ENCODE measurements at regions not wholly inside any gene's neighbourhood (a gene's known extent, or its start where the extent isn't known, plus 50 kb on each side); places are given as distances from the start of the nearest gene placed in this dataset.

- no peak for DNase-seq
- peaks cover 19% of the 10 kb centered on the region for H3K9me3 ChIP-seq (replicated peaks)
- no peak for TF ChIP-seq CTCF (IDR thresholded peaks at IDR 0.05; ENCODE audit: borderline replicate concordance)
- H3K27me3 ChIP-seq (ENCODE audit: low read depth) = no peaks in the 10 kb centered on the region
- no peak overlapping the region for H3K27ac ChIP-seq (replicated peaks)
- H3K4me1 ChIP-seq = no peaks in the 10 kb centered on the region
- intact Hi-C loops (cut with micrococcal nuclease) = no loop called here
- H3K4me3 ChIP-seq = no peak overlapping the region
- H3K36me3 ChIP-seq = no peaks in the 10 kb centered on the region
Measured at GRCh38 chr1:102084771-102085535, 88.2 kb upstream of the OLFM3 start.

- Histone ChIP-seq H3K27ac (replicated peaks) (no peak overlapping the region), H3K4me1 (no peaks in the 10 kb centered on the region), H3K4me3 (no peak overlapping the region), H3K9me3 (replicated peaks) (peaks cover 19% of the 10 kb centered on the region), H3K36me3 (no peaks in the 10 kb centered on the region), H3K27me3 (ENCODE audit: low read depth) (no peaks in the 10 kb centered on the region)
- intact Hi-C loops (cut with micrococcal nuclease) = no loop called here
- DNase-seq = no peak
- no peak for TF ChIP-seq CTCF (IDR thresholded peaks at IDR 0.05; ENCODE audit: borderline replicate concordance)
Measured at GRCh38 chr1:102083192-102083591, 86.5 kb upstream of the OLFM3 start.

GRCh38 chr1:102074874-102075273, 78.1 kb upstream of the OLFM3 start:
- peaks cover 4% of the 10 kb centered on the region for H3K9me3 ChIP-seq (replicated peaks)
- no peak for TF ChIP-seq CTCF (IDR thresholded peaks at IDR 0.05; ENCODE audit: borderline replicate concordance)
- no peaks in the 10 kb centered on the region for H3K4me1 ChIP-seq
- no peak for DNase-seq
- intact Hi-C loops (cut with micrococcal nuclease) = no loop called here
- H3K36me3 ChIP-seq = no peaks in the 10 kb centered on the region
- no peak overlapping the region for H3K27ac ChIP-seq (replicated peaks)
- no peak overlapping the region for H3K4me3 ChIP-seq
- no peaks in the 10 kb centered on the region for H3K27me3 ChIP-seq (ENCODE audit: low read depth)

- peaks cover 17% of the 10 kb centered on the region for H3K9me3 ChIP-seq (replicated peaks)
- intact Hi-C loops (cut with micrococcal nuclease) = no loop called here
- TF ChIP-seq CTCF (IDR thresholded peaks at IDR 0.05; ENCODE audit: borderline replicate concordance) = no peak
- H3K27ac ChIP-seq (replicated peaks) = no peak overlapping the region
- DNase-seq = no peak
- H3K4me3 ChIP-seq = no peak overlapping the region
- H3K27me3 ChIP-seq (ENCODE audit: low read depth) = no peaks in the 10 kb centered on the region
- no peaks in the 10 kb centered on the region for H3K4me1 ChIP-seq
- no peaks in the 10 kb centered on the region for H3K36me3 ChIP-seq
Measured at GRCh38 chr1:102071451-102071850, 74.7 kb upstream of the OLFM3 start.

GRCh38 chr1:102050556-102050955, 53.8 kb upstream of the OLFM3 start:
- H3K4me3 ChIP-seq = no peak overlapping the region
- no peaks in the 10 kb centered on the region for H3K36me3 ChIP-seq
- no peak overlapping the region for H3K27ac ChIP-seq (replicated peaks)
- intact Hi-C loops (cut with micrococcal nuclease) = no loop called here
- no peaks in the 10 kb centered on the region for H3K27me3 ChIP-seq (ENCODE audit: low read depth)
- no peak for DNase-seq
- no peaks in the 10 kb centered on the region for H3K4me1 ChIP-seq
- H3K9me3 ChIP-seq (replicated peaks) = no peaks in the 10 kb centered on the region
- no peak for TF ChIP-seq CTCF (IDR thresholded peaks at IDR 0.05; ENCODE audit: borderline replicate concordance)

Data from left ventricle myocardium inferior (tissue), 1 donor.